ENCODE measurements at regions not wholly inside any gene's neighbourhood (a gene's known extent, or its start where the extent isn't known, plus 50 kb on each side); places are given as distances from the start of the nearest gene placed in this dataset.

DNA sequence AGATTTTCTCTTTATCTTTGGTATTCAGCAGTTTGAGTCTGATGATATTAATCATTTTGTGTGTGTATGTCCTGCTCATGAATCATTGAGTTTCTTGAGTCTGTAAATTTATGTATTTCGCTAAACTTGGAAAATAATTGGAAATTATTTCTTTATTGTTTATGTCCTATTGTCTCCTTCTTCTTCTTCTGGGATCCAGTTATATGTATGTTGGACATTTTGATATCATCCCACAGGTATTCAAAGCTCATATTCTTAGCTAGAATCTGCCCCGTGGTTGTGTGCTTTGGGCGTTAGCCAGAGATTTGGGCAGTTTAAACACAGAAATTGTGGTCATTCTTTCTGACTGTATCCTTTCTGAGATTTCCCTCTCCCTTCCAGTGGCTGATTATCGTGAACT, 243.0 kb upstream of the SPRED2 start:
- DNase-seq, result no peak

- no peak for DNase-seq
Measured at GRCh38 chr2:65671670-65672242, 239.4 kb upstream of the SPRED2 start.

DNA sequence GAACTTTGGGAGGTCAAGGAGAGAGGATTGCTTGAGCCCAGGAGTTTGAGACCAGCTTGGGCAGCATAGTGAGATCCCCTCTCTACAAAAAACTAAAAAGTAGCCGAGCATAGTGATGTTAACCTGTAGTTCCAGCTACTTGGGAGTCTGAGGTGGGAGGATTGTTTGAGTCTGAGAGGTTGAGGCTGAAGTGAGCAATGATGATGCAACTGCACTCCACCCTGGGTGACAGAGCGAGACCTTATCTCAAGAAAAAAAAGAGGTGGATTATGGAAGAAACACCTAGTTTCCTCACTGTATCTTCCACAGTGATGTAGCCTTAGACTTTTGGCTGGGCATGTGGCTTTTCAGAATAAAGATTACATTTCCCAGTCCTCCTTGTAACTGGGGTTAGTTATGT, 237.2 kb upstream of the SPRED2 start:
- no peak for DNase-seq

- no peak for DNase-seq
Measured at GRCh38 chr2:65668744-65669143, 236.3 kb upstream of the SPRED2 start.

GRCh38 chr2:65666156-65666725, 233.8 kb upstream of the SPRED2 start:
- no peak for DNase-seq

GRCh38 chr2:65664931-65665330, 232.5 kb upstream of the SPRED2 start:
- no peak for DNase-seq

- no peak for DNase-seq
Measured at GRCh38 chr2:65663831-65664407, 231.5 kb upstream of the SPRED2 start.

GRCh38 chr2:65662654-65663432, 230.4 kb upstream of the SPRED2 start:
- DNase-seq, result no peak

GRCh38 chr2:65661980-65662653, 229.7 kb upstream of the SPRED2 start:
- no peak for DNase-seq

GRCh38 chr2:65660340-65660739, 227.9 kb upstream of the SPRED2 start:
- DNase-seq, result no peak

DNA sequence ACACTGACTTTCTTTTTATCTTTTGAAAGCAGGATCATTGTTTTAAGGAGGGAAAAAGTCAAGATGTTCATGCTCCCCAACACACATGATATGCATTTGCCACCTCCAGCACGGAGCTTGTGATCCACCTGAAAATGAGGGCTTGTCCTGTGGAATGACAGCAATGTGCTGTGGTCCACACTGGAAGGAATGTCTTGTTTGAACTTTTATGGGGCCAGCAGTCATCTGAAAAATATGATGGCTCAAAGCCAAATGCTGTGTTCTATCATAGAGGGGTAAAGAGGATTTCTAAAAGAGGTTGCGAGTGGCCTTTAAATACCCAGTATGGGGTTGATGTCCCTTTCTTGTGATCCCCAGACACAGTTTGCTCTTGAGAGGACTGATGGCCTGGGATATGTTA, 226.5 kb upstream of the SPRED2 start:
- DNase-seq, result no peak

GRCh38 chr2:65658266-65658665, 225.9 kb upstream of the SPRED2 start:
- no peak for DNase-seq

- DNase-seq, result no peak
Measured at GRCh38 chr2:65656160-65656718, 223.8 kb upstream of the SPRED2 start.

DNA sequence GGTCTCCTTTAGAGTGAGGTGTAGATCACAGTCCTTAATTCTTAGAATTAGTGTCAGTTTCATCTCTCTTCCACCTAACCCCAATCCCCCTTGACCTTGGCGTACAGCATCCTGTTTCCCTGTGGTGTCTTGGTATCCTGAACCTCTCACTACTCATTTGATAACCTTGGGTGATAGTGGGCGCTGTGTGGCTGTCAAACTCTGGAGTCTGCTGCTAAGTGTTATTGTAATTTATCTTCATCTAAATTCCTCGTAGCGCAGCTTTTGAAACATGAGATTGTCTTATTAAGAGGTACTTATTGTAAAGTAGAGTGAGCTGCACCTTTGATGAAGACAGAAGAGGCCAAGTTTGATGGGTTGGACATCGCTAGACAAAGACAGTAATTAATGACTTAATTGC, 222.6 kb upstream of the SPRED2 start:
- no peak for DNase-seq

DNA sequence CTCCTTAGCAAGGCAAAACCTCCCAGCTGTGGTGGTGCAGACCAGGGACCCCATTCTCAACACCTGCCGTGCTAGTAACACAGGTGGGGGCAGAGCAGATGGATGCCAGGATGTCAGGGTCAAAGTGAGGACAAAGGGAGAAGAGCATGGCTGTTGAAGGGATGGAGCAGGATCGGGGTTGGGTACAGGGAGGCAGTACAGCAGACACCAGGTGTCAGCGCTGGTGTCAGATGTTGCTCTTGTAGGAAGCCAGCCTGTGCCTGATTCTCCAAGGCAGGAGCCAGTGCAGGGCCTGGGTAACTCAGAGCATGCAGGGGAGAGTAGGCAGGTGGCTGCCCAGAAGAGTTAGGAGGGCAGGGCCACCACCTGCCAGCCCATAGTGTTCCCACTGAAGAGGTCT, 222.1 kb upstream of the SPRED2 start:
- DNase-seq, result no peak

DNA sequence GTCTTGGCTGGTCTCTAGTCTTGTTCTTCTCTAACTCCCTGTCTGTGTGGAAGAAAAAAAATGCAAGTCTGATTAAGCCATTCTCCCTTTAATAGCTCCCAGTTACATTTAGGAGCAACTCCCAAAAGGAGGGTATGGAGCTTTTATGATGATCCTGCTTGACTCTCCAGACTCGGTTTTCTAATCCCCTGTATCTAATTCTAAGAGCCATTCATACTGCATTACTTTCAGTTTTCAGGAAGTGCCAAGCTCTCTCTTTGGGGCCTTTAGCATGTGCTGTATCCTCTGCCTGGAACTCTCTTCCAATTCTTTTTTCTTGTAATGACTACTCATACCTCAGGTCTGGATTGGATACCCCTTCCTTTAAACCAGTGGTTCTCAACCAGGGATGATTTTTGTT, 219.7 kb upstream of the SPRED2 start:
- no peak for DNase-seq

GRCh38 chr2:65649811-65650589, 217.6 kb upstream of the SPRED2 start:
- no peak for DNase-seq

GRCh38 chr2:65647249-65647842, 214.9 kb upstream of the SPRED2 start:
- no peak for DNase-seq

DNA sequence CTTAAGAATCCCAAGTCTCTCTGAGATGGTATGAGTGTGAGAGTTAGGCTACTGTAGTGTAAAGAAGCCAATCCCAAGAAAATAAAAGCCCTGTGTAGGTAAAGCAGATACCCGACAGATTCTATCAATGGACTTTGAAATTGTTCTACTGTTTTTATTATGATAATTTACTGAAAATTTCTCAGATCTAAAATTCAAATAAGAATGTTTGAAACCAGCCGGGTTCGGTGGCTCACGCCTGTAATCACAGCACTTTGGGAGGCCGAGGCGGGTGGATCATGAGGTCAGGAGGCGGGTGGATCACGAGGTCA, 208.3 kb upstream of the SPRED2 start:
- no peak for DNase-seq

GRCh38 chr2:65639156-65639864, 206.9 kb upstream of the SPRED2 start:
- DNase-seq, result no peak

- DNase-seq, result no peak
Measured at GRCh38 chr2:65638443-65638842, 206.0 kb upstream of the SPRED2 start.
